HG03520 (cell line): ENCODE measurements at regions not wholly inside any gene's neighbourhood (a gene's known extent, or its start where the extent isn't known, plus 50 kb on each side); places are given as distances from the start of the nearest gene placed in this dataset.
"Not testable (repeated sequence)": the region's sequence is repeated elsewhere in the genome, so short reads cannot be mapped to it uniquely, and the experiment has no call there.

Experiments
- ATAC-seq: cut with Tn5 transposase; IDR thresholded peaks from one replicate; pipeline ENCODE4 v1.9.1; 2021; ENCODE audit warnings: mild to moderate bottlenecking, moderate library complexity; ENCODE audit not compliant: unreplicated experiment

DNA sequence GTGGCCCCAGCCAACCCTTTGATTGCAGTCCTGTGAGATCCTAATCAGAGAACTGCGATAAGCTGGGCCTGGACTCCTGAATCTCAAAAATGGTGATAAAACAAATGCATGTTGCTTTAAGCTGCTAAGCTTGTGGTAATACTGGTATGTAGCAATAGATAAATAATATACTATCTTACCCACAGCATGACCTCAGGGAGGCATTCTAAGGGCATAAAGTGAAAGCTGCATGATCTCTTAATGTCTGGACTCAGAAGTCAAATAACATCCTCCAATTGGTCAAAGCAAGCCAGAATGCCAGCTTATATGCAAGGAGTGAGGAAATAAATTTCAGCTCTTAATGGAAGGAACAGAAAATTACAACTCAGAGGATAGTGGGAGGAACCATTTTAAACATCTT, 246.1 kb downstream of the FSIP2 start:
- no peak for ATAC-seq

DNA sequence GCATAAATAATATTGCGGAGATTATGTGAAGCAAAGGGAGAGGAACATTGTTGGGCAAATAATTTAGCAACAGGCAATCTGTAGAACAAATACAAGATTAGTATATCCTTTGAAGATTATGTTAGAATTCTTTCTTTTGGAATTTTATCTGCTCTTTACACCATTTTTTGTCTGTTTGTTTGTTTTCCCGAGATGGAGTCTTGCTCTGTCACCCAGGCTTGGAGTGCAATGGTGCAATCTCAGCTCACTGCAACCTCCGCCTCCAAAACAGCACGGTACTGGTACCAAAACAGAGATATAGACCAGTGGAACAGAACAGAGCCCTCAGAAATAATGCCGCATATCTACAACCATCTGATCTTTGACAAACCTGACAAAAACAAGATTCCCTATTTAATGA, 250.3 kb downstream of the FSIP2 start:
- ATAC-seq: not testable (repeated sequence)

DNA sequence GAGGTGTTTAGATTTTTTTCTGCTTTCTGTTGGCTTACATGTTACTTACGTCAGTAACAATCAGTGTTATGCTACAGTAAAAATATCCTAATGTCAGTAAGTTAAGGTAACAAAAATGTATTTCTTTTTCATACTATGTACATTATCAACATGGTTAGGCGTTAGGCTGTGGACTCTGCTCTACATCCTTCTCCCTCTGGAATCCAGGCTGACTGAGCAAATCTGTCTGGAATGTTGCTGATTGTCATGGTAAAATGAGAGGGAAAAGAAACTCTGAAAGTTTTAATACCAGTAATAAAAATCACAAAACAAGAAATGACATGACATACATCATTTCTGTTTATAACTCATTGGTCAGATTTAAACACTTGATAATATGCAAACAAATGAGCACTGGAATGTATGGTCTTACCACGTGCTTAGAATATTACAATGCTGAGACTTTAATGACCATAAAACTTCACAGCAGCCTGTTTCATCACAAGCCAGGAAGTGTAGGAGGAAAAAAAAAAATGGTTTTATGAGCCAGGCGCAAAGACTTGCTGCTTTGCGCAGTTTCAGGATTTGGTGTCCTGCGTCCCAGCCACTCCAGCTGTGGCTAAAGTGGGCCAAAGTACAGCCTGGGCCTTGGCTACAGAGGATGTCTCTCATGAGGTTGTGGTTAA, 252.4 kb downstream of the FSIP2 start:
- ATAC-seq: no peak

DNA sequence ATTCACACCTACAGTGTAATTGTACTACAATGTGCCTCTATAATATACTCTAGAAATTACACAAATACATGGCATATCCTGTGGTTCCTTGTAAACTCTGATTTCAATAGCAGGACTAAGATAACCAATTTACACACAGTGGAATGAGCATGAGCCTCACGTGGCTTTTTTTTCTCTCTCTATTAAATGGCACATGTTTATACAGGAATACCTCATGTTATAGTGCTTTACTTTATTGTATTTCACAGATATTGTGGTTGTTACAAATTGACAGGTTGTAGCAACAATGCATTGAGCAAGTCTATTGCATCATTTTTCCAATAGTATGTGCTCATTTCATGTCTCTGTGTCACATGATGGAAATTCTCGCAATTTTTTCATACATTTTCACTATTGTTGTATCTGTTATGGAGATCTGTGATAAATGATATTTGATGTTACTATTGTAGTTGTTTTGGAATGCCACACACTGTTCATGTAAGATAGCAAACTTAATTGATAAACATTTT, 260.0 kb downstream of the FSIP2 start:
- no peak for ATAC-seq

DNA sequence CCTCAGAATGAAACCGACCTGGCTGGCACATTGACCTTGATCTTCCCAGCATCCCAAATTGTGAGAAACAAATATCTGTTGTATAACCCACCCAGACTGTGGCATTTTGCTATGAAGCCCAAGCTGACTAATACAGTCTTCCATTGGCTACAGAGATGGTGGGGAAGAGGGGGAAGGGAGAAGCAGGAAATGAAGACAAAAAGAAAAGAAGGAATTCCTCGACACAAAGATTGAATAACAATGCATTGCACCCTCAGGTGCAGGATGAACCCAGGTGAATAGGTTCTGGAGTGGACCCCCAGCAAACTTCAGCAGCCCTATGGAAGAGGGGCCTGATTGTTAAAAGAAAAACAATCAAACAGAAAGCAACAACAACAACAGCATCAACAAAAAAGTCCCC, 270.7 kb downstream of the FSIP2 start:
- ATAC-seq: no peak

DNA sequence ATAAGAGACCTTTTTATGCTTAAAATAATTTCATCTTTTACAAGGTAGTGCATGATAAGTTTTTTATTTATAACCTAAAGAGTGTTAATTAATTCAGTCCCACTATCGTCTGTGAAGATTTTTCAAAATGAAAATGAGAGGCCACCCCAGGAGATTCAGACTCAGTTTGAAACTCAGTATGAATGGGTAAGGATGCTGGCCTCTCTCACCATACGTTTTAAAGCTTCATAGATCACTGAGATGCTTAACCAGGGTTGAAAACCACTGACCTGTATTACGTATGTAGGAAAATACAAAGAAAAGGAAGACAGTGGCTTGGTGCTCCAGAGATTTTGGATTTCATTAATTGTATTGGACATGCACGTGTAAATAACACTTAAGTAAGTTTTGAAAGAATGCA, 278.7 kb downstream of the FSIP2 start:
- no peak for ATAC-seq

DNA sequence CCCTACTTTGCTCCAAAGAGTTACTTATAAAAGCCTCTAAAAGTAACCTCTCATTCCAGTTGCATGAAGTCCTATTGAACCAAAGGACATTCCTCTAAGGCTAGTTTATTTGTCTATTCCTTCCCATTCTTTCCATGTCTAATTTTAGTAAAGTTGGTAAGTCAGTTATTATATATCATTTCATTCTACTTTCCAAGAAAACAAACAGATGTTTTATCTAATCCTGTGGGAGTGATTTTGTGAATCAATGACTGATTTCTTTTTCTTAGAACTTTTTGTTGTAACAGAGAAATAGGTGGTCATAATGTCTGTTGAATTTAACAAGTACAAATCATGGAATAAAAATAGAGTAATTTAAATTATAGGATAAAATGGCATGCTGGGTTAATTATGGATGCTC, 286.3 kb downstream of the FSIP2 start:
- ATAC-seq: no peak

DNA sequence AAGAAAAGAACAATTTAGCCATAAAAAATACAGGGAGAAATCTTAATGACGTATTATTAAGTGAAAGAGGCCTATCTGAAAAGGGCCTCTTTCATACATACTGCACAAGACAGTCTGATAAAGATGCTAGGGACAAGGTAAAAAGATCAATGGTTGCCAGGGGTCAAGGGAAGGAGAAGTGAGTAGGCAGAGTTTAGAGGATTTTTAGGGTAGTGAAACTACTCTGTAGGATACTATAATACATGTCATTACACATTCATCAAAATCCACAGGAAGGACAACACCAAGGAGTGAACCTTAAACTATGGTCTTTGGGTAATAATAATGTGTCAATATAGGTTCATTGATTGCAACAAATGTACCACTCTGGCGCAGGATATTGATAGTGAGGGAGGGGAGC, 289.3 kb downstream of the FSIP2 start:
- no peak for ATAC-seq

DNA sequence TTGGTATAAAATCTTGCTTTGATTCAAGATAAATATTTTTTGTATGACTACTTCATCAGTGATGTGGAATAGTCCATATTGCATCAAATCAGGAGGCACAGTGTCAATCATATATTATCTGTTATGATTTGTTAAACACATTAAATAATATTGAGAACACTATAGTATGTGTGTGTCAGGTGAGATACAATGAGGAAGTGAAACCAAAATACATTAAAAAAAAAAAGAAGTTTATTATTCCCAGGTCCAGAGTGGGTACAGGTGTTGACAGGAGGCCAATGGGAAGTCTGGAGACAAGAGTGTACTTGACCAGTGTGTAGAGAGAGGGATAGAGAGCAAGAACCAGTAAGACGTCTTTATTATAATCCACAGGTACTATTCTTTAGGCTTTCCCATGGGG, 292.6 kb downstream of the FSIP2 start:
- ATAC-seq: no peak

DNA sequence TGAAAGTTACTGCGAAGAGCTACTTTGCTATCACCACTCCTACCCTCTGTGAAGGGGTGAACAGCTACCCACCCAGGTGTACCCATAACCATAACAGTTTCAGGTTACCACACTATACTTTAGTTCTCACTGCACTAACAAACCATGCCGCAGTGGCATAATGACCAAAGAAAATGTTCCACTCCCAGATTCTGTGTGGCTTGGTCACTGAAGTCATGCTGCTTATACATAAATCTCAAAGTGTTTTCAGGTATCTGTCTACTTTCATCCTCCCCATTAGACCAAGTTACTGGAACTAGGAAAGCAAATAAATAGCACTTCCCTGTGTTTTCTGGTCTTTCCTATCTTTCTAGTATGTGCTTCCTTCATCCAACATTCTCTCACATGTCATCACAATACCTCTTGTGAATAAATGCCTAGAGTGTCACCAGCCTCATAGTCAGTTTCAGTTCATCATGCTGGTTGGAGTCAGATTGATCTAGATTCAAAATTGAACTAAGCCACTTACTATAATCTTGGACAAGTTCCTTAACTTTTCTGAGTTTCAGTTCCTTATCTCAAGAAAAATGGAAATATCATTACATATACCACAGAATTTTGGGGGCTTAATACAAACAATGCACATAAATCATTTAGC, 293.6 kb downstream of the FSIP2 start:
- no peak for ATAC-seq

DNA sequence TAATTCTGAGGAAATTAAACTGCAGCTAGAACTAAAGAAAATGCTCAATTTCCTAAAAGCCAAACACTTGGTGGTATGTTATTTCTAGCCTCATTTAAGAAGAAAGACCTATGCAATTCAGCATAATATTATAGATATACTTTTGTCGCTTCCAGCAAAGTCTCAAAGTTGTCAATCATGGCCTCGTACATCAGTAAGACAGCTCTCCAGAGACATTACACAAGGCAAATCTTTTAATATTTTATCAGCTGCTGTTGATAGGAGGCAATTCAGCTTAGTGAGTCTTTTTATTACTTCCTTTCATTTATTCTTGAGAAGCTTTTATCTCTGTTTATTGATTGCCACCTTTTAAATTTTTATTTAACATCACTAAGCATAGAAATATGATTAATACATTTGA, 294.3 kb downstream of the FSIP2 start:
- ATAC-seq: no peak

DNA sequence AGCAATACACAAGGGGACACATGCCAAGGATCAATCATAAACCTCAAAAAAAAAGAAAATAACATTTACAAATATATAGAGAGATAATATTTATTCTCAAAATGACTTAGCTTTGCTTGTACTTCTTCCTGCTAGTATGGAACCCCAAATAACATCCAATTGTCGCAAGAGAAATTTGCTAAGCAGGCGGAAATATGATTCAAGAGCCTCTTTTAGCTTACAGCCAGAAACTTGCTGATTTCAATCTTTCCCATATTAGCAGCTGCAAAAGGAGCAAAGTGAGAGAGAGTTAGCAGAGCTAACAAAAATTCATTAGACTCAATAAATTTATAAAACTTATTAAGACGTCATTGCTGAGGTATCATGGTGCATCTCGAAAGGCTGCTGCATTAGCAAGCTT, 294.9 kb downstream of the FSIP2 start:
- no peak for ATAC-seq

DNA sequence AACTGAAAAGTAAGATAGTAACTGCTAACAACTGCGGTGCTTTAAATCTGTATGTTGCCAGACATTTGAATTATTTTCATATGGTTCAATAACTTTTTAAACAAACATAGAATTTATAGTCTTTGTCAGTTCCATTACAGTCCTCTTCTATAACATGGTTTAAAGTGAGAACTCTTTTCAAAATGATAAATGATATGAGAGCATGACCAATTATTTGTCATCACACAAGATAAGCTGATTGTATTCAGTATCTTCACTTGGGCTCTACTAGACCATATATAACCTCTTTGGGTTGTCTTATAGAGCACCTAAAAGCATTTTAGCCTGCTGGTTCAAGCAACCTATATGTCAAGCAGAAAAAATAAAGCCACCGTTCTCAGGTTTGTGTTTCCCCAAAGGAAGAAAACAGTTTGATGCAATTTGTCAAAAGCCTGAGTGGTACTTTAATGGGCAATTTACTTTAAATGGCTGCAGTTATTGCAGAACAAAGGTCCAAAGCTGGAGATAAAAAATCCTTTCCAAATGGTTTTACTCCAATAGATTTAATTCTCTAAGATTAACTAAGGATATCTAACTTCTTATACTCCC, 298.4 kb downstream of the FSIP2 start:
- no peak for ATAC-seq

DNA sequence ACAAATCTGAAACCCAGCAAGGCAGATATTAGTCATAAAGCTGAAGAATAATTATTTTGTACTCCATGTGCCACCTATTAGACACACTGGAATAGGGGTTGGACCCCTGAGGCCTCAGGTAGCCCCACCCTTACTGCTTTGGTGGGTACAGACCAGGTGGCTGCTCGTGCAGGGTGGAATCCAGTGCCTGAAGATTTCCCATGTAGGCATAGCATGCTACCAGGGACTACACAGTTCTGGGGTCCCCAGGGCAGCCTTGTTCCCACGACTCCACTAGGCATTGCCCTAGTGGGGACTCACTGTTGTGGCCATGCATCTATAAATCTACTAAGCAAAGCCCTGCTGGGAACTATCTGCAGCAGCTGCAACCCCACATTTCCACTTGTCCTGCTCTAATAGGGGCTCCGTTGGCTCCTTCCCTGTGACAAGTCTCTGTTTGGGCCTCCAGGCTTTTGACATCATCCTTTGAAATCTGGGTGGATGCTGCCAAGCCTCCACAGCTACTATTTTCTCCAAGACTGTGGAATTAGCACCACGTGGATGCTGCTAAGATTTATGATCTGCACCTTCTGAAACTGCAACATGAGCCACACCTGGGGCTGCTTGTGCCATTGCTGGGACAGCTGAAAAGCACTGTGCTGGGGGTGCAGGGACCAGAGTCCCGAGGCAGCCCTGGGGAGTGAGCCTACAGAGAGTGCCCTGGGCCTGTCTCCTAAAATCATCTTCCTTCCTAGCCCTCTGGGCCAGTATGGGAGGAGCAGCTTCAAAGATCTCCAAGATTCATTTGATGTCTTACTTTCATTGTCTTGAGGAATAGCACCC, 303.8 kb downstream of the FSIP2 start:
- no peak for ATAC-seq

DNA sequence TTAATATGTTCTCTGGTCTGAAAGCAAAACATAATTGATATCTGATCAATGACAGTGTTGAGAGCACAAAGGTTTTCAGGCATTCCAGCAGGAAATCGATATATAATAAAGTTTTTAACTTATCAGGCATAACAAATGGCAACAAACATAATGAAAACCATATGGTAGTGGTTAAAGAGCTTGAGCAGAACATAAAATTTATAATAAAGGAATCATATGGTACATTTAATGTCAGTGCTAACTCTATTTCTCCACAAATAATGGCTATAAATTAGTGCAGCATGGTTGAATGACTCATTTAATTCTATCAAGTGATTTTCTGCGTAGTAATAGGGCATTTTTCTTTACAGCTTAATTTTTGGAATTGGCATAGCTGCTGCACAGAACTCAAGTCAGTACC, 306.2 kb downstream of the FSIP2 start:
- ATAC-seq: no peak

DNA sequence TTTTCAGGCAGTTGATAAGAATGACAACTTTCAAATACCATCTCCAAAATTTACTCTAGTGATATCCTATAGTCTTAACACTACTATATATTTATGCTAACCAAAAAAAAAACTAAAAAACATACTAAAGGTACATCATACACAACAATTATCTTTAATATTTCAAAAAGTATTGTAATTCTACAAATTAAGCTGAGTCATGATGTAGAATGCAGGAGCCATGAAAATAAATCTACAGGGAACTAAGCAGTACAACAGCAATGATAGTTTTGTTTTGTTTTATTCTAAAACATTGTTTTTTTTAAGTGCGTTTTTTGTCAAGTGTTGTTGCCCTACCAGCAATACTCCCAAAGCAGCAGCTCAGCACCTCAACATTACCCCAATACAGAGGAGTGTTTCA, 314.3 kb downstream of the FSIP2 start:
- no peak for ATAC-seq

DNA sequence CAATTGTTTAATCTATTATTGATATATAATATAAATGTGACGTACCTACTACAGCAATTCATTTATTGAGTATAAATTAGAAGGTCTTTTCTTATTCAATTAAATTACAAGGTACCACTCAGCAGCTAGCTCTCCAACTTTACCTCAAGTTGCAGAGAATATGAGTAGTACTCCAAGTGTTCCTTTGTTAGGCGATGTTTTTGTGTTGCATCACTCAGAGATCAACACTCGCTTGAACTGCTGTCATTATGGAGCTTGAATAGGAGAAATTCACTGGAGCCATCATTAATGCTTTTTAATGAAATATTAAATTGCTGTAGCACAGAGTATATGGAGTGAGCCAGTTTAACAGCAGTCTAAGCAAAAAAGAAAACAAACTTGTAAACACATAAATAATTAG, 320.0 kb downstream of the FSIP2 start:
- no peak for ATAC-seq

DNA sequence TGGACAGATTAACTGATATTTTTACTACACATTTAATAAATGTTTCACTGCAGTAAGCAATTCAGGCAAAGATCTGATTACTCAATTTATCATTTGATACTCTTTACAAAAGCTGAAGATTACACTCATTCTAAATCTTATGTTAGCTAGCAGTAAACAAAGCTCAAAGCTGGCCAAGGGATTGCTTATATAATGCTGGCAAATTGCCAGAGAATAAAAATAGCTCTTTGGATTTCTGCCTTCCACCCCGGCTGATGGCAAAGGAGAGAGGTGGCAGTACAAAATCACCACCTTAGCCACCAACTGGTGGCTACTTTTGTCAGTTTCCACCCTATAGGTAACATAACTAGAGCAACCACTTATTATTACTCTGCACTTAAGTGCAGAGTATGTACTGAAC, 320.5 kb downstream of the FSIP2 start:
- no peak for ATAC-seq

DNA sequence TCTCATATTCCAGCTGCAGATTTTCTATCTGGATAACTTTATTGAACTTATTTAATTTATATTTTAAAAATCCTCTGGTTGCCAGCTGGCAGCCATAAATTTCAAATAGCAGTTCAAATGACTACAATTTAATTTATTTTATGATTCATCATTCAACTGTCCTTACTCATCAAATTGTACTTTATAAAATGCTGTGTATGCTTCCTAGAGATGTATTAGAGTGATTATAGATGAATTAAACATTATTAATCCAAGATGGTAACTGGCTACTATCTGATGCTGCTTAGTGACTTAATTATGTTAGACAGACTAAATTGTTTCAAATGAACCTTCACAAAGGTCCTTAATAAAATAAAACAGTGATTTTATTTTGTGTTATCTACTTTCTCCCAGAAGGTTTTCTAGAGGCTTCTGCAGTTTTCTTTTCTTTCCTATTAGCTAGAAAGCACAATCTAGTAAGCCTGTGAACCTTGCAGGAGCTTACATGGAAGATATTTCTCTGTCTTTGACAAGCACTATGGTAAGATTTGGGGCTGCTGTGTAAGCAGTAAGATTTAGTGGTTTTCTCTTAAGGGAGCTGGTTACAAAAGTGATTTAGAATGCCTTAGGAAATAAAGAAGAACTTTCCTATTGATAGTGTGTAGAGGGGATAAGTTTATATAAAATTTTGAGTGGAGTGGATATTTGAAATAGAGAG, 322.3 kb downstream of the FSIP2 start:
- no peak for ATAC-seq

DNA sequence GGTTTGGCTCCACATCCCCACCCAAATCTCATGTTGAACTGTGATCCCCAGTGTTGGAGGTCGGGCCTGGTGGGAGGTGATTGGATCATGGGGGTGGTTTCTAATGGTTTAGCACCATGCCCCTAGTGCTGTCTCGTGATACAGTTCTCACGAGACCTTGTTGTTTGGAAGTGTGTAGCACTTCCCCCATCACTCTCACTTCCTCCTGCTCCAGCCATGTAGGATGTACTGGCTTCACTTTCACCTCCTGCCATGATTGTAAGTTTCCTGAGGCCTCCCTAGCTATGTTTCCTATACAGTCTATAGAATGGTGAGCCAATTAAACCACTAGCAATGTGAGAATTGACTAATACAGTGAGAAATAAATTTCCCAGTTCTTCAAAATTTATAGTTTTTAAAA, 325.9 kb downstream of the FSIP2 start:
- no peak for ATAC-seq

DNA sequence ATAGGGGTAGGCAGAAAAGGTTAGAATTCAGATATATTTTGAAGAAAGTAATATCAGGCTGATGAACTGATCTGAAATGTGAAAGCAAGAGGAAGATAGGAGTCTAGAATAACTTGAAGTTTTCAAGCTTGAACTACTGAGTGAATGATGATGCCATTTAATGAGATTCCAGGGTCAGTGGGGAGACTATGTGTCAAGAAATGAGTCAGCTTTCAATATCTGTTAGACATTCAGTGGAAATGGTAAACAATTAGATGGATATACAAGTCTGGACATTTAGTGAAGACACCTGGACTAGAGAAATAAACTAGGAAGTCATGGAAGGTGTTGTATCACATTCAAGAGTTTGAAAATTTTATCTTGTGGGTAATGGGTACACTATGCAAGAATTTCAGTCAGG, 326.9 kb downstream of the FSIP2 start:
- no peak for ATAC-seq
